Gastroesophageal sphincter (tissue), 4 donors: ENCODE measurements at regions not wholly inside any gene's neighbourhood (a gene's known extent, or its start where the extent isn't known, plus 50 kb on each side); places are given as distances from the start of the nearest gene placed in this dataset.

Source experiments
- ATAC-seq: fragments of 150-250 bp; one replicate; pipeline ENCODE4 v1.9.1; 2016; ENCODE audit warnings: mild to moderate bottlenecking, moderate library complexity
- H3K27ac ChIP-seq, 4 donors: fragments of 200-600 bp; sonication (generic) in 3 of 4; 1 replicate in 3 of 4; 2 replicates in 1 of 4; pipeline ENCODE4 v1.5.1; 2016 to 2019
- H3K27me3 ChIP-seq: fragments of 200-600 bp; sonication (generic); one replicate; pipeline ENCODE4 v1.5.1; 2019
- H3K36me3 ChIP-seq, 2 donors: fragments of 200-600 bp; sonication (generic); one replicate each; pipeline ENCODE4 v1.5.1; 2019; ENCODE audit warnings: control low read depth in 1 of 2
- H3K4me1 ChIP-seq, 3 donors: fragments of 200-600 bp; sonication (generic); 1 replicate in 2 of 3; 2 replicates in 1 of 3; pipeline ENCODE4 v1.5.1; 2016 to 2019; ENCODE audit warnings: control low read depth in 2 of 3
- H3K4me3 ChIP-seq, 2 donors: fragments of 200-600 bp; sonication (generic); one replicate each; pipeline ENCODE4 v1.5.1; 2019; ENCODE audit warnings: mild to moderate bottlenecking in 1 of 2, moderate library complexity in 1 of 2
- H3K9me3 ChIP-seq, 3 donors: fragments of 200-600 bp; sonication (generic); one replicate each; pipeline ENCODE4 v1.5.1; 2017 to 2019; ENCODE audit warnings: control low read depth in 2 of 3
- CTCF ChIP-seq, 4 experiments: fragments of 200-600 bp in 2 of 4; fragments of 450-650 bp in 2 of 4; sonication (generic) in 1 of 4; IDR thresholded peaks; one replicate each; pipeline ENCODE4 v1.5.1; 2017 to 2019; ENCODE audit warnings: antibody characterized with exemption in 4 of 4, mild to moderate bottlenecking in 2 of 4, moderate library complexity in 2 of 4
- EP300 ChIP-seq: sonication (generic); formaldehyde crosslinking; IDR thresholded peaks from one replicate; pipeline ENCODE4 v1.6.1; 2017; ENCODE audit warnings: antibody characterized with exemption, mild to moderate bottlenecking
- POLR2A ChIP-seq, 2 donors: fragments of 450-650 bp; IDR thresholded peaks; one replicate each; pipeline ENCODE4 v1.6.1; 2017; ENCODE audit warnings: antibody characterized with exemption in 2 of 2, mild to moderate bottlenecking in 2 of 2, moderate library complexity in 1 of 2
- POLR2AphosphoS5 ChIP-seq: sonication (generic); formaldehyde crosslinking; IDR thresholded peaks from one replicate; pipeline ENCODE4 v1.6.1; 2017; ENCODE audit warnings: antibody characterized with exemption
- WGBS, 2 donors: methylation state at CpG; one replicate each; pipeline ENCODE4 v1.1.5; 2018; ENCODE audit warnings: low coverage in 1 of 2; 5-methylcytosine and 5-hydroxymethylcytosine counted together

- Histone ChIP-seq H3K36me3 (no peaks in the 10 kb centered on the region), H3K4me3 (no peak overlapping the region), H3K27ac (no peak overlapping the region), H3K9me3 (peaks cover 0 to 4% (median 0%) of the 10 kb centered on the region in 3 donors), H3K27me3 (no peaks in the 10 kb centered on the region), H3K4me1 (no peaks in the 10 kb centered on the region)
- no peak for ATAC-seq
- 83 to 100% methylated on average over 1 of the region's 1 CpG for WGBS, 2 donors
- TF ChIP-seq POLR2A (IDR thresholded peaks at IDR 0.05) (no peak), CTCF (IDR thresholded peaks at IDR 0.05) (no peak), POLR2AphosphoS5 (no peak), EP300 (no peak)
These were observed 1612.7 kb downstream of the AMY1C start for GRCh38 chr1:105362438-105362837.

- Histone ChIP-seq H3K9me3 (no peaks in the 10 kb centered on the region), H3K27me3 (no peaks in the 10 kb centered on the region), H3K4me1 (no peaks in the 10 kb centered on the region), H3K36me3 (no peaks in the 10 kb centered on the region), H3K4me3 (no peak overlapping the region), H3K27ac (no peak overlapping the region)
- no peak for ATAC-seq
- WGBS, 2 donors: 73 to 83% methylated on average over 2 to 4 of the region's 4 CpGs
- TF ChIP-seq CTCF (IDR thresholded peaks at IDR 0.05) (no peak), EP300 (no peak), POLR2A (IDR thresholded peaks at IDR 0.05) (no peak), POLR2AphosphoS5 (no peak)
These were observed 1618.7 kb downstream of the AMY1C start for GRCh38 chr1:105368446-105368845.

- 40 to 58% methylated on average over 1 of the region's 1 CpG for WGBS, 2 donors
- no peak for TF ChIP-seq POLR2A (IDR thresholded peaks at IDR 0.05)
- TF ChIP-seq EP300: no peak
- TF ChIP-seq CTCF (IDR thresholded peaks at IDR 0.05): no peak
- TF ChIP-seq POLR2AphosphoS5: no peak
- no peak for ATAC-seq
These were observed 1624.0 kb downstream of the AMY1C start for GRCh38 chr1:105373681-105374080.

GRCh38 chr1:105386489-105386888 lies 1636.8 kb downstream of the AMY1C start:
- H3K4me3 ChIP-seq: no peak overlapping the region
- H3K4me1 ChIP-seq: no peaks in the 10 kb centered on the region
- H3K9me3 ChIP-seq: no peaks in the 10 kb centered on the region
- no peaks in the 10 kb centered on the region for H3K27me3 ChIP-seq
- no peaks in the 10 kb centered on the region for H3K36me3 ChIP-seq
- TF ChIP-seq EP300 (no peak), POLR2AphosphoS5 (no peak), CTCF (IDR thresholded peaks at IDR 0.05) (no peak), POLR2A (IDR thresholded peaks at IDR 0.05) (no peak)
- WGBS, 2 donors: 64 to 77% methylated on average over 1 of the region's 1 CpG
- ATAC-seq: no peak
- no peak overlapping the region for H3K27ac ChIP-seq

More at GRCh38 chr1:105373681-105374080, 1624.0 kb downstream of the AMY1C start:
- Histone ChIP-seq H3K36me3 (no peaks in the 10 kb centered on the region), H3K27me3 (no peaks in the 10 kb centered on the region), H3K4me3 (no peak overlapping the region), H3K27ac (no peak overlapping the region), H3K4me1 (no peaks in the 10 kb centered on the region), H3K9me3 (peaks cover 0 to 16% (median 0%) of the 10 kb centered on the region in 3 donors)

- no peak for TF ChIP-seq EP300
- TF ChIP-seq POLR2AphosphoS5: no peak
- no peak for TF ChIP-seq CTCF (IDR thresholded peaks at IDR 0.05)
- no peak for TF ChIP-seq POLR2A (IDR thresholded peaks at IDR 0.05)
- peaks cover 0 to 10% (median 0%) of the 10 kb centered on the region in 3 donors for H3K9me3 ChIP-seq
- no peak overlapping the region for H3K4me3 ChIP-seq
- no peaks in the 10 kb centered on the region for H3K27me3 ChIP-seq
- H3K27ac ChIP-seq: no peak overlapping the region
- 0 to 47% methylated on average over 1 to 2 of the region's 2 CpGs for WGBS, 2 donors
- no peak for ATAC-seq
- no peaks in the 10 kb centered on the region for H3K36me3 ChIP-seq
- H3K4me1 ChIP-seq: no peaks in the 10 kb centered on the region
These were observed 1646.3 kb downstream of the AMY1C start for GRCh38 chr1:105396001-105396400.
